CD8-positive, alpha-beta memory T cell (primary cell): ENCODE measurements at regions not wholly inside any gene's neighbourhood (a gene's known extent, or its start where the extent isn't known, plus 50 kb on each side); places are given as distances from the start of the nearest gene placed in this dataset.

Experiments used
- CTCF ChIA-PET: fragments of 350-600 bp; sonication (Branson Sonifier 250); formaldehyde crosslinking; loops from one replicate; lab custom pipeline; 2021; ENCODE audit warnings: antibody characterized with exemption; lab: Charles Lee
- POLR2A ChIA-PET: fragments of 350-600 bp; sonication (Branson Sonifier 250); formaldehyde crosslinking; loops from one replicate; lab custom pipeline; 2021; ENCODE audit warnings: antibody characterized with exemption; lab: Charles Lee
- DNase-seq, 5 donors: peaks; one replicate each; pipeline versions ENCODE4 v3.0.0 to v3.0.0-alpha.2; 2020 to 2022; ENCODE audit warnings: mixed read lengths in 1 of 5
- H3K27ac ChIP-seq: one replicate; pipeline ENCODE4 v1.7.0; 2013; ENCODE audit warnings: low read depth, mild to moderate bottlenecking, low read length, moderate library complexity
- H3K27me3 ChIP-seq: 2 replicates; pipeline ENCODE4 v1.7.0; 2013; ENCODE audit warnings: low read length, mild to moderate bottlenecking; ENCODE audit not compliant: insufficient read depth, poor library complexity, severe bottlenecking
- H3K36me3 ChIP-seq: 2 replicates; pipeline ENCODE4 v1.7.0; 2013; ENCODE audit warnings: mild to moderate bottlenecking, low read length, moderate library complexity; ENCODE audit not compliant: insufficient read depth
- H3K4me1 ChIP-seq: 2 replicates; pipeline ENCODE4 v1.7.0; 2013; ENCODE audit warnings: mild to moderate bottlenecking, low read length, moderate library complexity; ENCODE audit not compliant: insufficient read depth
- H3K4me3 ChIP-seq: 2 replicates; pipeline ENCODE4 v1.7.0; 2013; ENCODE audit warnings: mild to moderate bottlenecking, low read length
- H3K9me3 ChIP-seq: 2 replicates; pipeline ENCODE4 v1.7.0; 2013; ENCODE audit warnings: mild to moderate bottlenecking, low read length
- H3K27ac Mint-ChIP-seq, 8 donors: one replicate each; pipeline ENCODE4 v1.8.0; 2020 to 2021; ENCODE audit warnings: mixed read lengths in 8 of 8, mild to moderate bottlenecking in 6 of 8, inconsistent platforms in 3 of 8, moderate library complexity in 3 of 8
- H3K27me3 Mint-ChIP-seq, 2 donors: one replicate each; pipeline ENCODE4 v1.8.0; 2020 to 2021; ENCODE audit warnings: mixed read lengths in 2 of 2, mild to moderate bottlenecking in 1 of 2, moderate library complexity in 1 of 2
- H3K36me3 Mint-ChIP-seq, 3 donors: one replicate each; pipeline ENCODE4 v1.8.0; 2020 to 2021; ENCODE audit warnings: mixed read lengths in 3 of 3, inconsistent platforms in 1 of 3, mild to moderate bottlenecking in 1 of 3
- H3K4me1 Mint-ChIP-seq, 3 donors: one replicate each; pipeline ENCODE4 v1.8.0; 2020 to 2021; ENCODE audit warnings: mixed read lengths in 3 of 3, inconsistent platforms in 1 of 3, mild to moderate bottlenecking in 1 of 3
- H3K4me3 Mint-ChIP-seq, 7 donors: one replicate each; pipeline ENCODE4 v1.8.0; 2020 to 2021; ENCODE audit warnings: mixed read lengths in 7 of 7, mild to moderate bottlenecking in 6 of 7, moderate library complexity in 4 of 7, inconsistent platforms in 2 of 7
- H3K9me3 Mint-ChIP-seq, 5 donors: one replicate each; pipeline ENCODE4 v1.8.0; 2020 to 2022; ENCODE audit warnings: mixed read lengths in 5 of 5, mild to moderate bottlenecking in 3 of 5, moderate library complexity in 2 of 5, inconsistent platforms in 1 of 5

- Histone ChIP-seq H3K27me3 (no peaks in the 10 kb centered on the region), H3K9me3 (no peaks in the 10 kb centered on the region), H3K4me1 (no peaks in the 10 kb centered on the region), H3K36me3 (no peaks in the 10 kb centered on the region), H3K4me3 (no peak overlapping the region), H3K27ac (peak overlapping the region; percentile 63)
- no peak overlapping the region for H3K4me3 Mint-ChIP-seq
- peaks cover 0 to 4% (median 0%) of the 10 kb centered on the region in 5 donors for H3K9me3 Mint-ChIP-seq
- CTCF ChIA-PET, result interaction anchor here (1.1 kb wide), 1 partner anchor 17 kb away, joined by 5 read pairs; no protein-coding TSS in a partner anchor
- POLR2A ChIA-PET, result no interaction called here
- DNase-seq, result no peak
- peaks cover 0 to 2% (median 0%) of the 10 kb centered on the region in 3 donors for H3K36me3 Mint-ChIP-seq
- H3K27me3 Mint-ChIP-seq, result peaks cover 10 to 45% of the 10 kb centered on the region in 2 donors
- peak overlapping the region in 1 of 8 donors; percentile 48 for H3K27ac Mint-ChIP-seq
- no peaks in the 10 kb centered on the region for H3K4me1 Mint-ChIP-seq
These were observed 50.5 kb upstream of the STARD3NL start for GRCh38 chr7:38127216-38128207.
